CD4-positive, alpha-beta T cell (primary cell): ENCODE measurements at regions not wholly inside any gene's neighbourhood (a gene's known extent, or its start where the extent isn't known, plus 50 kb on each side); places are given as distances from the start of the nearest gene placed in this dataset.
"Not testable (repeated sequence)": the region's sequence is repeated elsewhere in the genome, so short reads cannot be mapped to it uniquely, and the experiment has no call there.

ENCODE experiments used
- ATAC-seq: fragments of 200-7000 bp; cut with Tn5 transposase; one replicate; pipeline ENCODE4 v1.10.0; 2022; ENCODE audit warnings: mild to moderate bottlenecking; ENCODE audit not compliant: poor library complexity
- CTCF ChIA-PET: fragments of 350-600 bp; sonication (Branson Sonifier 250); formaldehyde crosslinking; loops from one replicate; lab custom pipeline; 2021; ENCODE audit warnings: antibody characterized with exemption, inconsistent platforms; lab: Charles Lee
- POLR2A ChIA-PET: fragments of 350-600 bp; sonication (Branson Sonifier 250); formaldehyde crosslinking; loops from one replicate; lab custom pipeline; 2021; ENCODE audit warnings: antibody characterized with exemption, inconsistent platforms; lab: Charles Lee
- DNase-seq, 14 experiments: peaks; one replicate each; pipeline ENCODE4 v3.0.0-alpha.2; 2013 to 2020; ENCODE audit warnings: mixed read lengths in 2 of 14
- H3K27ac ChIP-seq, 2 donors: one replicate each; pipeline versions ENCODE4 v1.5.1 to v1.7.0; 2013; ENCODE audit warnings: low read length in 2 of 2, low read depth in 1 of 2, mild to moderate bottlenecking in 1 of 2
- H3K27me3 ChIP-seq, 2 experiments: 1 replicate in 1 of 2; 2 replicates in 1 of 2; pipeline versions ENCODE4 v1.6.1 to v1.7.0; 2013; ENCODE audit warnings: low read length in 2 of 2, control low read depth in 1 of 2, mild to moderate bottlenecking in 1 of 2, moderate library complexity in 1 of 2; ENCODE audit not compliant: insufficient read depth in 2 of 2, control insufficient read depth in 1 of 2
- H3K36me3 ChIP-seq: one replicate; pipeline ENCODE4 v1.6.1; 2013; ENCODE audit warnings: low read length, control low read depth; ENCODE audit not compliant: insufficient read depth
- H3K4me1 ChIP-seq: one replicate; pipeline ENCODE4 v1.6.1; 2013; ENCODE audit warnings: low read length, control low read depth; ENCODE audit not compliant: insufficient read depth
- H3K4me3 ChIP-seq: one replicate; pipeline ENCODE4 v1.5.1; 2013; ENCODE audit warnings: mild to moderate bottlenecking, low read length, moderate library complexity
- H3K9me3 ChIP-seq, 2 experiments: 1 replicate in 1 of 2; 2 replicates in 1 of 2; pipeline versions ENCODE4 v1.6.1 to v1.7.0; 2013; ENCODE audit warnings: low read length in 2 of 2, mild to moderate bottlenecking in 2 of 2, control low read depth in 1 of 2, moderate library complexity in 1 of 2; ENCODE audit not compliant: control insufficient read depth in 1 of 2, insufficient read depth in 1 of 2
- H3K27ac Mint-ChIP-seq: one replicate; pipeline ENCODE4 v1.8.0; 2020; ENCODE audit warnings: mixed read lengths
- H3K27me3 Mint-ChIP-seq: one replicate; pipeline ENCODE4 v1.8.0; 2021; ENCODE audit warnings: mixed read lengths
- H3K36me3 Mint-ChIP-seq: one replicate; pipeline ENCODE4 v1.8.0; 2021; ENCODE audit warnings: low read depth, mixed read lengths
- H3K4me1 Mint-ChIP-seq: one replicate; pipeline ENCODE4 v1.8.0; 2021; ENCODE audit warnings: low read depth, mixed read lengths
- H3K4me3 Mint-ChIP-seq: one replicate; pipeline ENCODE4 v1.8.0; 2020; ENCODE audit warnings: mild to moderate bottlenecking, mixed read lengths
- H3K9me3 Mint-ChIP-seq: one replicate; pipeline ENCODE4 v1.8.0; 2020; ENCODE audit warnings: mixed read lengths
- CTCF ChIP-seq: fragments of 200-600 bp; IDR thresholded peaks from one replicate; pipeline ENCODE4 v1.8.0; 2022; ENCODE audit warnings: antibody characterized with exemption, mild to moderate bottlenecking
- intact Hi-C, 2 experiments: fragments of 100-400 bp; cut with DNase I in 1 of 2; cut with micrococcal nuclease in 1 of 2; formaldehyde crosslinking; loops; one replicate each; pipeline versions ENCODE4 v1.15.1 to v1.9.0; 2023 to 2025; cut with DNase I, micrococcal nuclease

GRCh38 chr2:234171666-234172065 is 121.2 kb downstream of the SPP2 start:
- ATAC-seq, result no peak
- no peaks in the 10 kb centered on the region for H3K4me1 ChIP-seq
- Mint-ChIP-seq H3K9me3 (no peaks in the 10 kb centered on the region), H3K27ac (no peak overlapping the region), H3K4me3 (no peak overlapping the region), H3K27me3 (no peaks in the 10 kb centered on the region), H3K4me1 (no peaks in the 10 kb centered on the region), H3K36me3 (no peaks in the 10 kb centered on the region)
- CTCF ChIA-PET, result no interaction called here
- DNase-seq, result no peak
- H3K36me3 ChIP-seq, result no peaks in the 10 kb centered on the region
- H3K27me3 ChIP-seq, result no peaks in the 10 kb centered on the region
- no peak overlapping the region for H3K4me3 ChIP-seq
- H3K27ac ChIP-seq, result no peak overlapping the region
- intact Hi-C loops, result no loop called here
- no peak for TF ChIP-seq CTCF
- POLR2A ChIA-PET, result no interaction called here
- H3K9me3 ChIP-seq, result no peaks in the 10 kb centered on the region

GRCh38 chr2:234169674-234170073 is 119.2 kb downstream of the SPP2 start:
- H3K4me3 ChIP-seq, result no peak overlapping the region
- Mint-ChIP-seq H3K27ac (no peak overlapping the region), H3K9me3 (no peaks in the 10 kb centered on the region), H3K36me3 (no peaks in the 10 kb centered on the region), H3K4me1 (peaks cover 14% of the 10 kb centered on the region), H3K27me3 (no peaks in the 10 kb centered on the region), H3K4me3 (no peak overlapping the region)
- ChIA-PET CTCF (interaction anchor here (0.7 to 1.1 kb wide), 2 partner anchors 16 to 135 kb away, joined by 3 read pairs; no protein-coding TSS in a partner anchor), POLR2A (no interaction called here)
- intact Hi-C loops, result no loop called here
- no peak for DNase-seq
- H3K9me3 ChIP-seq, result no peaks in the 10 kb centered on the region
- ATAC-seq, result no peak
- H3K27me3 ChIP-seq, result no peaks in the 10 kb centered on the region
- H3K27ac ChIP-seq, result no peak overlapping the region
- no peak for TF ChIP-seq CTCF
- no peaks in the 10 kb centered on the region for H3K36me3 ChIP-seq
- H3K4me1 ChIP-seq, result peaks cover 4% of the 10 kb centered on the region

GRCh38 chr2:234168605-234169570 is 118.4 kb downstream of the SPP2 start:
- H3K9me3 ChIP-seq, H3K27ac Mint-ChIP-seq, H3K9me3 Mint-ChIP-seq, POLR2A ChIA-PET, H3K36me3 Mint-ChIP-seq, H3K27me3 Mint-ChIP-seq, H3K36me3 ChIP-seq, ATAC-seq, H3K4me3 Mint-ChIP-seq, H3K27ac ChIP-seq, H3K4me3 ChIP-seq, H3K27me3 ChIP-seq, DNase-seq, intact Hi-C loops: not testable (repeated sequence)
- CTCF ChIA-PET, result interaction anchor here (1.1 kb wide), 1 partner anchor 15 kb away, joined by 3 read pairs; no protein-coding TSS in a partner anchor
- peaks cover 12% of the 10 kb centered on the region for H3K4me1 ChIP-seq
- H3K4me1 Mint-ChIP-seq, result peaks cover 22% of the 10 kb centered on the region
